HCEC 1CT (cell line): ENCODE measurements at regions not wholly inside any gene's neighbourhood (a gene's known extent, or its start where the extent isn't known, plus 50 kb on each side); places are given as distances from the start of the nearest gene placed in this dataset.
"Not testable (repeated sequence)": the region's sequence is repeated elsewhere in the genome, so short reads cannot be mapped to it uniquely, and the experiment has no call there.

Source experiments
- DNase-seq: peaks from one replicate; pipeline ENCODE4 v3.0.0-alpha.2; 2017

GRCh38 chr1:187551061-187551460, 722.3 kb downstream of the PLA2G4A start:
- DNase-seq, result no peak

- no peak for DNase-seq
These were observed 734.4 kb downstream of the PLA2G4A start for GRCh38 chr1:187563191-187563590.

DNA sequence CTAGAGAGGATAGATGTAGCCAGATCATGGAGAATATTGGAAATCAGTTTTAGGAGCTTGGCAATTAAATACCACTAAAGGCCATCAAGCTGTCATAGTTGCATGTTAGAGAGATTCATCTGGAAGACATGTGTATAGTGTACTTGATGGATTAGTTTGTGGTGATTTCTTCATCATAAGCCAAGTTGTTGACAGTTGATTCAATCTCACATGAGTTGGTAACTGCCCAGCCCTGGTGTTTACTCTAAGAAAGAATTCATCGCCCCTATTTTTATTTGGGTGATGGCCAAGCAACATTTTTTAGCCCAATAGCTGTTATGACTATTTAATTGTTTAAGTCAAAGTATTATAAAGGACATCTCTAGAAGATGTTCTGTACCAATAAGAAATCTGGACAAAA, 737.6 kb downstream of the PLA2G4A start:
- peak; percentile 68 for DNase-seq

DNA sequence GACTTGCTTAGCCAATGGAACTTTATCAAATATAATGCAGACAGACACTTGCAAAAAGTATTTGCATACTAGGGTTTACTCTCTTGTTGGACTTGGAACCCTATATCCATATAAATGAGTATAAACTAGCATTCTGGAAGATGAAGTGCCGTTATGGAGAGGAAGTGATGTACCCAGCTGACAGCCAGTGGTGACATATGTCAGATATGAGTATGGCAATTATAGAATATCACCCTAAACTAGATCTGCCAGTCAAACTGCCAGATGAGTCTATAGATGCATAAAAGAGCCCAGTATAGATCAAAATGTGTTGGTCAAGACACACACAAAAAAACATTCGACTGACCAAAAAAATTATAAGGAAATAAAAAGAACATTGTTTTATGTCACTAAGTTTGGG, 739.3 kb downstream of the PLA2G4A start:
- no peak for DNase-seq

DNA sequence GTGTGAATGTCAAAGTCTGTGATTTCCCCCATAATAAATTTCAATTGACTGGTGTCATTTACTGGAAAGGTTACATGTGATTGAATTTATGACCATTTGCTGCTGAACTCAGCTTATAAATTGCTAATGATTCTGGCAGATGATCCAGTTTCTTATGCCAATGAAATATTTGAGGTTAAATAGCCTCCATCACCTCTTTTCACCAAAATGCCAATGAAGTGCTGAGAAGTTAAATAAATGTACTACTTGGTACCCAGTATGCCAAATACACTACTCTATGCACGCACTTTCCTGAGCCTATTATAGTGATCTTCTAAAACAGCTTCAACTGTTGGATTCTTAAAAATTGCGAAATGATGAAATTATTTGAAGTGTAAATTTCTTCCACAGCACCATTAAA, 741.4 kb downstream of the PLA2G4A start:
- DNase-seq, result no peak

DNA sequence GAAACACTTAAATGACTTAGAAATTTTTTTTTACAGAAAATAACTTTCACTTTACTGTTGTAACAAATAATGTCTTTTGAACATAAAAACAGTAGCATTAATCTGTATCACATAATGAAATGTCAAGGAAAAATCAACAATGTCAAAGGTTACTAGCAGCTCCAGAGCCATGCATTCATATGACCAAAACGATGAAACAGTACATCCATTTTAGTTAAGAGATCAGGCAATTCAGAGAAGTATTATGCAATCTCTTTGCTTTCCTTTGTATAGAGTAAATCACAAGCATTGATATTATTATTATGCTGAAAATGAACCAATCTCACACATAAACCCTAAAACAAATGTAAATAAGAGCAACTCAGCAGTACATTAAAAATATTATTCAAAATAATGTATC, 748.9 kb downstream of the PLA2G4A start:
- DNase-seq, result peak; percentile 15

DNA sequence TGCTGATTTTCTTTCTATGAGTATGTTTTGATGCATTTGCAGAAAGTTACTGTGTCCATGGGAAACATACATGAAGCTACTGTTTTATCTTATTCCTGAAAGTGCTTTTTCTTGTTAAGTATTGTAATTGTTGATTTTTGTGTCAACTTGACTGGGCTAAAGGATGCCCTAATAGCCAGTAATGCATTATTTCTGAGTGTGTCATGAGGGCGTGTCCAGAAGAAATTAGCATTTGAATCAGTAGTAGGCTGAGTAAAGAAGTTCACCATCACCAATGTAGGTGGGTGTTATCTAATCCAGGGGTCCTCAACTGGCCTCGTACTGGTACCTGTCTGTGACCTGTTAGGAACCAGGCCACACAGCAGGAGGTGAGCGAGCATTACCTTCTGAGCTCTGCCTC, 760.2 kb downstream of the PLA2G4A start:
- peak; percentile 22 for DNase-seq

DNA sequence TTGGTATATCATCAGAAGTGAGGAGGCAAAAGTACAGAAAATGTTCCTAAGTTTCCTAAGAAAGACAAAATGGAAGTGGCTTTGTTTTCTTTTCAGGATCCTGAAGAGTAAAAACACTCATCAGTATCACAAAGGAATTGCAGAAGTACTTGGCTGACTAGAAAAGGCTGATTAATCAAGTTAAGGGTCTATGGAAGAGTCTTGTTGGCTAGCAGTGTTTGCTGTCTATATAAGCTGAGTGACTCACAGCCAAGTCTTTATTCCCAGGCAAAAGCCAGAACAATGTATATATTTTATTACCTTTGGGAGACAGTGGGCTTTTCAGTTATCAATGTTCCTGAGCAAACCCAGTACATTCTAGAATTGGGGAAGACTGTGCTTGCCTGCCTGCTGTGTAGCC, 777.0 kb downstream of the PLA2G4A start:
- no peak for DNase-seq

- DNase-seq, result not testable (repeated sequence)
These were observed 787.3 kb downstream of the PLA2G4A start for GRCh38 chr1:187615853-187616735.

- not testable (repeated sequence) for DNase-seq
These were observed 788.1 kb downstream of the PLA2G4A start for GRCh38 chr1:187616830-187617229.

DNA sequence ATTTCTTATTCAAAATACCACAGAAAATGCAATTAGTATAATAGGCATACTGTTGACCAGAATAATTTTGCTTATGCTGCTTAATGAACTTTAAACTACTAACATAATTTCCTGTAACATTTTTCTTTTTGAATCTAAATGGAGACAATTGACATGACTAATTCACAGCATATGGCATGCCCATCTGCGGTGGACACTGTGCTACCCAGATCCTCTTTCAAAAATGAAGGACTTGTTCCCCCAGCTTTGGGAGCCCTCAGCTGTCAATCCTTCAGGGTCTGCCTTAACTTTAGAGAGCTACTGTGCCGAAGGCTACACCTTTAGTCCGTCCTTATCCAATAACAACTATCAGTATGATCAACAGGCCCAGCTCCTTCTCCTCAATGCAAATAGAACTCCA, 789.0 kb downstream of the PLA2G4A start:
- no peak for DNase-seq

- DNase-seq, result no peak
These were observed 790.4 kb downstream of the PLA2G4A start for GRCh38 chr1:187619175-187619574.

DNA sequence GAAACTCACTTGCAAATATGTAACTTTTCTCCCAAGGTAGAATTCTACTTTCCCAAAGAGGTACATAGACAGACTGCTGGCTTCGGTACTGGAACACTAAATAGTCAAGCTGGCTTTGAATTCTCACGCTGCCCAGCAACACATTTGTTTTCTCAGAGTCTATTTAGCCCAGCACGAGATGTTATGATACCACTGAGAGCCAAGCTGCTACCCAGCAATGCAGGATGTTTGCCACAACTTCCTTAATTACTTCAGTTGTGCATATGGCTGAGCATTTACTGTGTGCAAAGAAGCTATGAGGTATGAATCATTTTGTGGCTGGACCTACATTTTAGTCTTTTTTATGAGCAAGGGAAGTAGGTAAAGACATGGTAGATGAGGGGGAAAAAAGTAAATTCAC, 793.2 kb downstream of the PLA2G4A start:
- DNase-seq, result peak; percentile 59

DNA sequence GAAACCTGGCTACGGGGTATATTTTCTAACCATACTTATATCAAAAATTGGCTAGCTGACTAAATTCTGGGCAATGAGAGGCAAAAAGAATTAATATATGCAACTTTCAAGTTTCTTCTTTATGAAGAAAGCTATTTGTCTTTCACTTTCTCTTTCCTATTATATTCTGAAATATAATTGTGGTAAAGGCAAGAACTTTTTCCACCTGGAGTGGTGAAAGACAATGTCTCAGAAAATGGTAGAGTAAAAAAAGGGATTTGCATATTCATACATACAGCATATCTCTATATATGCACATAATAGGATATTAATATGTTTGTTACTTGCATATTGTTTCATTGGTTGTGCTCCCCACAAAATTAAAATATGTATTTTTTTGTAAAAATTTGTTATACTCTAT, 793.8 kb downstream of the PLA2G4A start:
- no peak for DNase-seq

- DNase-seq, result peak; percentile 55
These were observed 796.2 kb downstream of the PLA2G4A start for GRCh38 chr1:187624812-187625545.

- DNase-seq, result no peak
These were observed 797.3 kb downstream of the PLA2G4A start for GRCh38 chr1:187626056-187626455.

- no peak for DNase-seq
These were observed 798.8 kb downstream of the PLA2G4A start for GRCh38 chr1:187627516-187627915.

GRCh38 chr1:187629075-187629474, 800.3 kb downstream of the PLA2G4A start:
- DNase-seq, result no peak

DNA sequence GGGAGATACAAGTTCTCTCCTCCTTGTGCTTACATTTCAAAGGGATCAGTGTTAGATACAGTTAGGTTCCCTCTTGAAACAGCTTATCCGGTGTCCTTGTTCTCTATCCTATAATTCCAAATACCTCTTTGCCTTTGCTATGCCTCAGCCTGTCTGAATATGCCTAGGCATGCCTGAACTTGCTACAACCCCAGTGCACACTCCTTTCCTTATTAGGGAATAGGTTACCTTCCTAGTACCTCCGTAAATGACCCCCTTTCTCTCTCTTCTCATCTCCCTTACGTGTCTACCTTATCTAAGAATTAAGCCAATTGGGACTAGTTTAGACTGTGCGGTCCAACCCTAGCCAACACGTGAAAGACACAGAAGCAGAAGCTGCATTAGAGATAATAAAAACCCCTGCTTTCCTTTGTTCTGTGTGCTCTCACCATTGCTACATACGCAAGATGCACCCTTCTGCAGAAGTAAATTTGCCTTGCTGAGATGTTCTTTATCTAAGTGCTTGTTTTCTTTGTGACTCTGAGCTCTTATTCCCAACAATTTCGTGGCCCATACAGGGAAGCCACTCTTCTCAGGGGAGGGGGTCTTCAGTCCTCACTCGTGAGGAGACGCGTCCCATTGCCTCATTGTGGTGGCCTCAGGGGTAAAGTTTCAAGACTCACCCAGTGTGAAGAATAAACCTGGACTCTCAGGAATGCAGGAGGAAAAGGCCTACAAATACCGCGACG, 802.1 kb downstream of the PLA2G4A start:
- DNase-seq, result no peak

GRCh38 chr1:187631381-187631675, 802.6 kb downstream of the PLA2G4A start:
- no peak for DNase-seq

- no peak for DNase-seq
These were observed 803.2 kb downstream of the PLA2G4A start for GRCh38 chr1:187631984-187632383.

- DNase-seq, result no peak
These were observed 806.2 kb downstream of the PLA2G4A start for GRCh38 chr1:187634940-187635339.

DNA sequence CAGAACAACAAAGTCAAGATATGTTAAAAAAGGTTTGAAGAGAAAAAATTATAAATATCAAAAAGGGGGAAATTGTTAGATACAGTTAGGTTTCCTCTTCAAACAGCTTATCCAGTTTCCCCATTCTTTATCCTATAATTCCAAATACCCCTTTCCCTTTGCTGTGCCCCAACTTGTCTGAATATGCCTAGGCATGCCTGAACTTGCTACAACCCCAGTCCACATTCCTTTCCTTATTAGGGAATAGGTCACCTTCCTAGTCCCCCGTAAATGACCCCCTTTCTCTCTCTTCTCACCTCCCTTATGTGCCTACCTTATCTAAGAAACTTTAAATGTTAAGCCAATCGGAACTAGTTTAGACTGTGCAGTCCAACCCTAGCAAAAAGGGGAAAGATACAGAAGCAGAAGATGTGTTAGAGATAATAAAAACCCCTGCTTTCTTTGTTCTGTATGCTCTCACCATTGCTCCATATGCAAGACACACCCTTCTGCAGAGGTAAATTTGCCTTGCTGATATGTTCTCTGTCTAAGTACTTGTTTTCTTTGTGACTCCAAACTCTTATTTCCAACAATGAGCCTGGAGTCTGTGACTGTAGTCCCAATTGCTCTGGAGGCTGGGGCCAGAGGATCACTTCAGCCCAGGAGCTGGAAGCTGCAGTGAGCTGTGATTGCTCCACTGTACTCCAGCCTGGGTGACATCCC, 810.1 kb downstream of the PLA2G4A start:
- DNase-seq, result no peak
